Natural killer cell (primary cell): ENCODE measurements at regions not wholly inside any gene's neighbourhood (a gene's known extent, or its start where the extent isn't known, plus 50 kb on each side); places are given as distances from the start of the nearest gene placed in this dataset.

Experiments used
- ATAC-seq, 3 donors: fragments of 150-1000 bp in 2 of 3; fragments of 200-7000 bp in 1 of 3; cut with Tn5 transposase; 1 replicate in 1 of 3; 2 replicates in 2 of 3; pipeline ENCODE4 v1.10.0; 2021; ENCODE audit warnings: mild to moderate bottlenecking in 2 of 3, moderate library complexity in 2 of 3
- DNase-seq, 2 donors: peaks; one replicate each; pipeline versions ENCODE4 v3.0.0 to v3.0.0-alpha.2; 2013 to 2021; ENCODE audit warnings: mixed read lengths in 1 of 2
- H3K27ac ChIP-seq: one replicate; pipeline ENCODE4 v1.5.1; 2013; ENCODE audit warnings: mild to moderate bottlenecking, low read length
- H3K27me3 ChIP-seq: one replicate; pipeline ENCODE4 v1.6.1; 2013; ENCODE audit warnings: low read length; ENCODE audit not compliant: control insufficient read depth, insufficient read depth
- H3K36me3 ChIP-seq: one replicate; pipeline ENCODE4 v1.6.1; 2013; ENCODE audit warnings: low read length; ENCODE audit not compliant: control insufficient read depth, insufficient read depth
- H3K4me1 ChIP-seq: one replicate; pipeline ENCODE4 v1.6.1; 2013; ENCODE audit warnings: low read length; ENCODE audit not compliant: control insufficient read depth, insufficient read depth
- H3K4me3 ChIP-seq: one replicate; pipeline ENCODE4 v1.5.1; 2013; ENCODE audit warnings: low read length
- H3K9me3 ChIP-seq: one replicate; pipeline ENCODE4 v1.6.1; 2013; ENCODE audit warnings: low read length; ENCODE audit not compliant: control insufficient read depth, insufficient read depth
- H3K27ac Mint-ChIP-seq, 2 donors: one replicate each; pipeline ENCODE4 v1.8.0; 2022; ENCODE audit warnings: mild to moderate bottlenecking in 2 of 2, mixed read lengths in 2 of 2, moderate library complexity in 1 of 2
- H3K27me3 Mint-ChIP-seq, 2 donors: one replicate each; pipeline ENCODE4 v1.8.0; 2022; ENCODE audit warnings: low read depth in 2 of 2, mixed read lengths in 2 of 2
- H3K36me3 Mint-ChIP-seq: one replicate; pipeline ENCODE4 v1.8.0; 2022; ENCODE audit warnings: mixed read lengths
- H3K4me1 Mint-ChIP-seq, 2 donors: one replicate each; pipeline ENCODE4 v1.8.0; 2022; ENCODE audit warnings: mixed read lengths in 2 of 2
- H3K4me3 Mint-ChIP-seq: one replicate; pipeline ENCODE4 v1.8.0; 2022; ENCODE audit warnings: mild to moderate bottlenecking, moderate library complexity, mixed read lengths
- H3K9me3 Mint-ChIP-seq, 2 donors: one replicate each; pipeline ENCODE4 v1.8.0; 2022; ENCODE audit warnings: mixed read lengths in 2 of 2
- CTCF ChIP-seq: fragments of 200-600 bp; IDR thresholded peaks from one replicate; pipeline ENCODE4 v1.8.0; 2022; ENCODE audit warnings: antibody characterized with exemption
- WGBS: methylation state at CpG from one replicate; pipeline ENCODE4 v1.1.7; 2013; ENCODE audit warnings: missing lambda C conversion rate; ENCODE audit not compliant: insufficient coverage; 5-methylcytosine and 5-hydroxymethylcytosine counted together
- intact Hi-C: fragments of 100-400 bp; cut with micrococcal nuclease; formaldehyde crosslinking; loops from one replicate; pipeline ENCODE4 v1.14.2; 2022

- Mint-ChIP-seq H3K4me1 (no peaks in the 10 kb centered on the region), H3K27me3 (no peaks in the 10 kb centered on the region), H3K4me3 (no peak overlapping the region), H3K27ac (no peak overlapping the region), H3K36me3 (peaks cover 7% of the 10 kb centered on the region), H3K9me3 (peaks cover 17 to 18% of the 10 kb centered on the region in 2 donors)
- no peak for TF ChIP-seq CTCF
- H3K27me3 ChIP-seq = no peaks in the 10 kb centered on the region
- intact Hi-C loops = no loop called here
- DNase-seq = no peak
- H3K9me3 ChIP-seq = peaks cover 2% of the 10 kb centered on the region
- no peak overlapping the region for H3K27ac ChIP-seq
- H3K4me1 ChIP-seq = no peaks in the 10 kb centered on the region
- H3K36me3 ChIP-seq = no peaks in the 10 kb centered on the region
- H3K4me3 ChIP-seq = no peak overlapping the region
- 19% methylated on average over 8 of the region's 8 CpGs for WGBS
- ATAC-seq = no peak
Observed at GRCh38 chr6:165091121-165091785, 218.2 kb downstream of the C6orf118 start.

GRCh38 chr6:165090242-165090641 lies 219.2 kb downstream of the C6orf118 start:
- 80% methylated on average over 8 of the region's 8 CpGs for WGBS
- no peak for TF ChIP-seq CTCF
- peaks cover 14 to 17% of the 10 kb centered on the region in 2 donors for H3K9me3 Mint-ChIP-seq
- H3K4me1 Mint-ChIP-seq = no peaks in the 10 kb centered on the region
- Histone ChIP-seq H3K4me1 (no peaks in the 10 kb centered on the region), H3K27me3 (no peaks in the 10 kb centered on the region), H3K4me3 (no peak overlapping the region), H3K36me3 (no peaks in the 10 kb centered on the region), H3K27ac (no peak overlapping the region), H3K9me3 (peaks cover 2% of the 10 kb centered on the region)
- ATAC-seq = no peak
- H3K27me3 Mint-ChIP-seq = no peaks in the 10 kb centered on the region
- DNase-seq = no peak
- no peak overlapping the region for H3K4me3 Mint-ChIP-seq
- H3K36me3 Mint-ChIP-seq = peaks cover 7% of the 10 kb centered on the region
- H3K27ac Mint-ChIP-seq = no peak overlapping the region
- intact Hi-C loops = no loop called here

GRCh38 chr6:165086814-165087213 lies 222.6 kb downstream of the C6orf118 start:
- no peak overlapping the region for H3K4me3 Mint-ChIP-seq
- Histone ChIP-seq H3K4me1 (no peaks in the 10 kb centered on the region), H3K4me3 (no peak overlapping the region), H3K36me3 (no peaks in the 10 kb centered on the region), H3K27me3 (no peaks in the 10 kb centered on the region), H3K9me3 (peaks cover 2% of the 10 kb centered on the region), H3K27ac (no peak overlapping the region)
- DNase-seq = no peak
- ATAC-seq = no peak
- H3K27me3 Mint-ChIP-seq = no peaks in the 10 kb centered on the region
- H3K9me3 Mint-ChIP-seq = peaks cover 12 to 21% of the 10 kb centered on the region in 2 donors
- intact Hi-C loops = no loop called here
- no peak for TF ChIP-seq CTCF
- WGBS = 92% methylated on average over 3 of the region's 3 CpGs
- H3K4me1 Mint-ChIP-seq = no peaks in the 10 kb centered on the region
- H3K36me3 Mint-ChIP-seq = peaks cover 7% of the 10 kb centered on the region
- no peak overlapping the region for H3K27ac Mint-ChIP-seq

GRCh38 chr6:165082636-165083035 lies 226.8 kb downstream of the C6orf118 start:
- Mint-ChIP-seq H3K4me1 (no peaks in the 10 kb centered on the region), H3K4me3 (no peak overlapping the region), H3K27me3 (no peaks in the 10 kb centered on the region), H3K36me3 (no peaks in the 10 kb centered on the region), H3K27ac (no peak overlapping the region), H3K9me3 (peaks cover 8 to 12% of the 10 kb centered on the region in 2 donors)
- no peak overlapping the region for H3K4me3 ChIP-seq
- H3K27me3 ChIP-seq = no peaks in the 10 kb centered on the region
- 78% methylated on average over 2 of the region's 2 CpGs for WGBS
- no peaks in the 10 kb centered on the region for H3K4me1 ChIP-seq
- ATAC-seq = no peak
- no peak for DNase-seq
- H3K27ac ChIP-seq = no peak overlapping the region
- no peaks in the 10 kb centered on the region for H3K9me3 ChIP-seq
- H3K36me3 ChIP-seq = no peaks in the 10 kb centered on the region
- TF ChIP-seq CTCF = no peak
- intact Hi-C loops = no loop called here
